Uterus (tissue), 2 donors: ENCODE measurements at regions not wholly inside any gene's neighbourhood (a gene's known extent, or its start where the extent isn't known, plus 50 kb on each side); places are given as distances from the start of the nearest gene placed in this dataset.

ENCODE experiments used
- POLR2A ChIP-seq, 2 donors: fragments of 450-650 bp; IDR thresholded peaks; one replicate each; pipeline ENCODE4 v1.6.1; 2016; ENCODE audit warnings: antibody characterized with exemption in 2 of 2, mild to moderate bottlenecking in 1 of 2, moderate library complexity in 1 of 2
- TF ChIP-seq, protein P1 (sequence below), 4 experiments: fragments of 200-600 bp in 2 of 4; fragments of 450-650 bp in 2 of 4; sonication (generic) in 2 of 4; IDR thresholded peaks; one replicate each; pipeline ENCODE4 v1.5.1; 2016 to 2019; ENCODE audit warnings: antibody characterized with exemption in 4 of 4, mild to moderate bottlenecking in 2 of 4, moderate library complexity in 1 of 4

- TF ChIP-seq, protein P1, sequence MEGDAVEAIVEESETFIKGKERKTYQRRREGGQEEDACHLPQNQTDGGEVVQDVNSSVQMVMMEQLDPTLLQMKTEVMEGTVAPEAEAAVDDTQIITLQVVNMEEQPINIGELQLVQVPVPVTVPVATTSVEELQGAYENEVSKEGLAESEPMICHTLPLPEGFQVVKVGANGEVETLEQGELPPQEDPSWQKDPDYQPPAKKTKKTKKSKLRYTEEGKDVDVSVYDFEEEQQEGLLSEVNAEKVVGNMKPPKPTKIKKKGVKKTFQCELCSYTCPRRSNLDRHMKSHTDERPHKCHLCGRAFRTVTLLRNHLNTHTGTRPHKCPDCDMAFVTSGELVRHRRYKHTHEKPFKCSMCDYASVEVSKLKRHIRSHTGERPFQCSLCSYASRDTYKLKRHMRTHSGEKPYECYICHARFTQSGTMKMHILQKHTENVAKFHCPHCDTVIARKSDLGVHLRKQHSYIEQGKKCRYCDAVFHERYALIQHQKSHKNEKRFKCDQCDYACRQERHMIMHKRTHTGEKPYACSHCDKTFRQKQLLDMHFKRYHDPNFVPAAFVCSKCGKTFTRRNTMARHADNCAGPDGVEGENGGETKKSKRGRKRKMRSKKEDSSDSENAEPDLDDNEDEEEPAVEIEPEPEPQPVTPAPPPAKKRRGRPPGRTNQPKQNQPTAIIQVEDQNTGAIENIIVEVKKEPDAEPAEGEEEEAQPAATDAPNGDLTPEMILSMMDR (IDR thresholded peaks at IDR 0.05), result no peak
- TF ChIP-seq POLR2A (IDR thresholded peaks at IDR 0.05), result no peak
Observed at GRCh38 chr21:17114045-17114444, 398.8 kb upstream of the CXADR start.
